Lower leg skin (tissue), 3 donors: ENCODE measurements at regions not wholly inside any gene's neighbourhood (a gene's known extent, or its start where the extent isn't known, plus 50 kb on each side); places are given as distances from the start of the nearest gene placed in this dataset.

Source experiments
- POLR2A ChIP-seq, 2 donors: fragments of 450-650 bp; IDR thresholded peaks; one replicate each; pipeline ENCODE4 v1.6.1; 2016 to 2017; ENCODE audit warnings: antibody characterized with exemption in 2 of 2, mild to moderate bottlenecking in 1 of 2, moderate library complexity in 1 of 2
- TF ChIP-seq, protein P1 (sequence below), 3 donors: fragments of 450-650 bp; IDR thresholded peaks; one replicate each; pipeline ENCODE4 v1.5.1; 2016; ENCODE audit warnings: antibody characterized with exemption in 3 of 3, mild to moderate bottlenecking in 3 of 3, moderate library complexity in 2 of 3

DNA sequence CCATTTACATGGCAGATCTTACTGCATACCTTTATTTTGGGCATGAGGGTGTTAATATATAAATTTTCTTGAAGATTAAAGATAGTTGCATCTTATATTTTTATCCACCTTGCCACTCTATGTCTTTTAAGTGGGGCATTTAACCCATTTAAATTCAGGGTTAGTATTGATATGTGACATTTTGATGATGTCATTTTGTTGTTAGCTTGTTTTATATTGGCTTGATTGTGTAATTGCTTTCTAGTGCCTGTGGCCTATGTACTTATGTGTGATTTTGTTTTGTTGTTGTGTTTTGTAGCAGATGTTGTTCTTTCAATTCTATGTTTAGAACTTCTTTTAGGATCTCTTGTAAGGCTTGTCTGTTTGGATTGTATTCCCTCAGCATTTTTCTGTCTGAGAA is 939.9 kb upstream of the CDH9 start:
- TF ChIP-seq, protein P1, sequence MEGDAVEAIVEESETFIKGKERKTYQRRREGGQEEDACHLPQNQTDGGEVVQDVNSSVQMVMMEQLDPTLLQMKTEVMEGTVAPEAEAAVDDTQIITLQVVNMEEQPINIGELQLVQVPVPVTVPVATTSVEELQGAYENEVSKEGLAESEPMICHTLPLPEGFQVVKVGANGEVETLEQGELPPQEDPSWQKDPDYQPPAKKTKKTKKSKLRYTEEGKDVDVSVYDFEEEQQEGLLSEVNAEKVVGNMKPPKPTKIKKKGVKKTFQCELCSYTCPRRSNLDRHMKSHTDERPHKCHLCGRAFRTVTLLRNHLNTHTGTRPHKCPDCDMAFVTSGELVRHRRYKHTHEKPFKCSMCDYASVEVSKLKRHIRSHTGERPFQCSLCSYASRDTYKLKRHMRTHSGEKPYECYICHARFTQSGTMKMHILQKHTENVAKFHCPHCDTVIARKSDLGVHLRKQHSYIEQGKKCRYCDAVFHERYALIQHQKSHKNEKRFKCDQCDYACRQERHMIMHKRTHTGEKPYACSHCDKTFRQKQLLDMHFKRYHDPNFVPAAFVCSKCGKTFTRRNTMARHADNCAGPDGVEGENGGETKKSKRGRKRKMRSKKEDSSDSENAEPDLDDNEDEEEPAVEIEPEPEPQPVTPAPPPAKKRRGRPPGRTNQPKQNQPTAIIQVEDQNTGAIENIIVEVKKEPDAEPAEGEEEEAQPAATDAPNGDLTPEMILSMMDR (IDR thresholded peaks at IDR 0.05), result no peak
- no peak for TF ChIP-seq POLR2A (IDR thresholded peaks at IDR 0.05)
